HepG2 (cell line): ENCODE measurements at regions not wholly inside any gene's neighbourhood (a gene's known extent, or its start where the extent isn't known, plus 50 kb on each side); places are given as distances from the start of the nearest gene placed in this dataset.

Experiments used
- ATAC-seq: fragments of 200-7000 bp; cut with Tn5 transposase; 3 replicates; pipeline ENCODE4 v1.9.1; 2020; ENCODE audit warnings: mild to moderate bottlenecking, moderate library complexity
- BruUV-seq: library from RNA; stranded (reverse); fragments of 400-500 nt; replicated peaks from 2 replicates; lab custom pipeline; 2021; lab: Mats Ljungman, UMichigan
- CTCF ChIA-PET: fragments of 300-600 bp; formaldehyde crosslinking; extraction: SDS; loops from one replicate; lab custom pipeline; 2021; ENCODE audit warnings: low total read pairs, inconsistent platforms, low intra/inter-chr PET ratio; lab: Yijun Ruan, JAX
- POLR2A ChIA-PET: fragments of 350-600 bp; sonication (Branson Sonifier 250); formaldehyde crosslinking; loops from one replicate; lab custom pipeline; 2020; ENCODE audit warnings: antibody characterized with exemption, inconsistent platforms; lab: Yijun Ruan, JAX
- DNase-seq: peaks from one replicate; pipeline ENCODE4 v3.0.0-alpha.2; 2015; ENCODE audit warnings: low spot score
- FAIRE-seq: peaks from 3 replicates; lab custom pipeline; 2011; peaks lifted over from hg19 to GRCh38; lab: Jason Lieb, UNC
- H2AFZ ChIP-seq: one replicate; pipeline ENCODE4 v1.6.1; 2011; ENCODE audit warnings: low read length, inconsistent platforms
- H3K27ac ChIP-seq: fragments of 300-600 bp; 3 replicates; pipeline ENCODE4 v1.8.0; 2011; ENCODE audit warnings: mixed run types, mild to moderate bottlenecking, mixed read lengths, low read length, inconsistent platforms; ENCODE audit not compliant: insufficient read depth; ENCODE audit errors: extremely low read length
- H3K27me3 ChIP-seq, 2 experiments: fragments of 200-600 bp in 1 of 2; 2 replicates in 1 of 2; 3 replicates in 1 of 2; pipeline versions ENCODE4 v1.6.0 to v1.8.0; 2011; ENCODE audit warnings: low read length in 2 of 2, mild to moderate bottlenecking in 2 of 2, moderate library complexity in 2 of 2, inconsistent platforms in 1 of 2; ENCODE audit not compliant: insufficient read depth in 2 of 2, control insufficient read depth in 1 of 2
- H3K36me3 ChIP-seq, 2 experiments: fragments of 200-600 bp in 1 of 2; replicated peaks in 1 of 2; 2 replicates in 1 of 2; 3 replicates in 1 of 2; pipeline versions ENCODE4 v1.5.1 to v1.8.0; 2011; ENCODE audit warnings: low read length in 2 of 2, inconsistent platforms in 1 of 2; ENCODE audit not compliant: insufficient read depth in 2 of 2, control insufficient read depth in 1 of 2
- H3K4me1 ChIP-seq: 2 replicates; pipeline ENCODE4 v1.5.1; 2012; ENCODE audit warnings: low read length, inconsistent platforms; ENCODE audit not compliant: insufficient read depth
- H3K4me2 ChIP-seq: 2 replicates; pipeline ENCODE4 v1.6.0; 2011; ENCODE audit warnings: low read depth, low read length, inconsistent platforms
- H3K4me3 ChIP-seq, 3 experiments: fragments of 200-600 bp in 1 of 3; sonication (generic), shearing (Covaris generic) in 1 of 3; replicated peaks in 1 of 3; 2 replicates each; pipeline ENCODE4 v1.5.1; 2011 to 2016; ENCODE audit warnings: low read length in 3 of 3, inconsistent platforms in 2 of 3, low read depth in 2 of 3, mild to moderate bottlenecking in 2 of 3, control low read depth in 1 of 3, mixed read lengths in 1 of 3; ENCODE audit not compliant: insufficient read depth in 1 of 3
- H3K79me2 ChIP-seq: one replicate; pipeline ENCODE4 v1.6.1; 2011; ENCODE audit warnings: low read length, inconsistent platforms; ENCODE audit not compliant: insufficient read depth
- H3K9ac ChIP-seq: 2 replicates; pipeline ENCODE4 v1.6.0; 2011; ENCODE audit warnings: mild to moderate bottlenecking, low read depth, low read length, inconsistent platforms; ENCODE audit not compliant: insufficient read depth
- H3K9me3 ChIP-seq: 2 replicates; pipeline ENCODE4 v1.5.1; 2012; ENCODE audit warnings: mild to moderate bottlenecking, low read length
- H4K20me1 ChIP-seq: 2 replicates; pipeline ENCODE4 v1.6.0; 2011; ENCODE audit warnings: inconsistent platforms, mild to moderate bottlenecking, low read length, moderate library complexity; ENCODE audit not compliant: insufficient read depth
- ATF7 ChIP-seq, 2 experiments: fragments of 450-650 bp in 1 of 2; sonication (generic) in 1 of 2; formaldehyde crosslinking in 1 of 2; IDR thresholded peaks; 2 replicates each; pipeline versions ENCODE4 v1.4.0 to v1.6.1; 2016 to 2020; ENCODE audit warnings: antibody characterized with exemption in 1 of 2, mild to moderate bottlenecking in 1 of 2, missing genetic modification reagents in 1 of 2
- CREB1 ChIP-seq, 2 experiments: fragments of 450-650 bp in 1 of 2; IDR thresholded peaks; 2 replicates each; pipeline ENCODE4 v1.6.1; 2016 to 2017; ENCODE audit warnings: control low read depth in 1 of 2, mild to moderate bottlenecking in 1 of 2, missing compliant biosample characterization in 1 of 2, missing genetic modification characterization in 1 of 2
- ETV5 ChIP-seq: IDR thresholded peaks from 2 replicates; pipeline ENCODE4 v1.6.1; 2018; ENCODE audit warnings: missing biosample characterization, missing genetic modification reagents, inconsistent platforms, borderline replicate concordance
- ETV6 ChIP-seq: sonication (generic); formaldehyde crosslinking; conservative IDR thresholded peaks from 2 replicates; pipeline ENCODE4 v1.4.0; 2020; ENCODE audit warnings: missing genetic modification reagents
- KLF9 ChIP-seq: IDR thresholded peaks from 2 replicates; pipeline ENCODE4 v1.6.1; 2016; ENCODE audit warnings: low read depth
- TFDP1 ChIP-seq: IDR thresholded peaks from 2 replicates; pipeline ENCODE4 v1.6.1; 2016; ENCODE audit warnings: missing compliant biosample characterization, missing genetic modification reagents, borderline replicate concordance
- ZC3H13 ChIP-seq: sonication (generic); formaldehyde crosslinking; IDR thresholded peaks from 2 replicates; pipeline ENCODE4 v1.8.1; 2023; ENCODE audit warnings: mild to moderate bottlenecking, missing genetic modification reagents, moderate library complexity
- ZNF496 ChIP-seq: sonication (generic); formaldehyde crosslinking; IDR thresholded peaks from 2 replicates; pipeline ENCODE4 v1.8.1; 2023; ENCODE audit warnings: mild to moderate bottlenecking, moderate library complexity, missing genetic modification reagents; ENCODE audit not compliant: insufficient replicate concordance
- ZNF660 ChIP-seq: sonication (generic); formaldehyde crosslinking; IDR thresholded peaks from 2 replicates; pipeline ENCODE4 v1.5.1; 2020; ENCODE audit warnings: mild to moderate bottlenecking, low read depth, missing genetic modification reagents, borderline replicate concordance
- WGBS: methylation state at CpG from one replicate; pipeline ENCODE4 v1.1.6; 2017; ENCODE audit warnings: low lambda C conversion rate; 5-methylcytosine and 5-hydroxymethylcytosine counted together
- in situ Hi-C: cut with HindIII; loops from 2 replicates; pipeline ENCODE4 v1.10.0; 2017; ENCODE audit warnings: low pct_unique_long_range_greater_than_20kb; ENCODE audit not compliant: extremely low pct_ligation_motif_present
- intact Hi-C: fragments of 100-400 bp; cut with micrococcal nuclease; formaldehyde crosslinking; loops from one replicate; pipeline ENCODE4 v1.10.0; 2022; ENCODE audit not compliant: unreplicated experiment

GRCh38 chr15:98221144-98221543 lies 260.6 kb downstream of the ARRDC4 start:
- H3K4me3 ChIP-seq = no peak overlapping the region
- no peaks in the 10 kb centered on the region for H3K9me3 ChIP-seq
- H3K4me1 ChIP-seq = no peaks in the 10 kb centered on the region
- DNase-seq (no peak), ATAC-seq (no peak), FAIRE-seq (no peak)
- in situ Hi-C loops (no loop called here), intact Hi-C loops (no loop called here)
- ChIA-PET POLR2A (no interaction called here), CTCF (no interaction called here)
- no peak overlapping the region for H3K27ac ChIP-seq
- TF ChIP-seq ZNF496 (CRISPR knock-in tag) (no peak), TFDP1 (CRISPR knock-in tag) (no peak)
- no peak overlapping the region for H3K4me2 ChIP-seq
- WGBS = 18% methylated on average over 3 of the region's 3 CpGs
- H3K27me3 ChIP-seq = no peaks in the 10 kb centered on the region
- no peaks in the 10 kb centered on the region for H3K79me2 ChIP-seq
- no peak overlapping the region for H2AFZ ChIP-seq
- H4K20me1 ChIP-seq = no peaks in the 10 kb centered on the region
- no peaks in the 10 kb centered on the region for H3K36me3 ChIP-seq
- no TSS peak for BruUV-seq
- no peak overlapping the region for H3K9ac ChIP-seq

- TF ChIP-seq ZNF660 (CRISPR knock-in tag) (no peak), ETV5 (CRISPR knock-in tag) (no peak), CREB1 (IDR thresholded peaks at IDR 0.05) (peak; percentile 74), CREB1 (CRISPR knock-in tag; IDR thresholded peaks at IDR 0.05) (no peak), KLF9 (CRISPR knock-in tag) (no peak), ZC3H13 (no peak), ATF7 (IDR thresholded peaks at IDR 0.05) (peak; percentile 95), ATF7 (CRISPR knock-in tag; IDR thresholded peaks at IDR 0.05) (no peak), ETV6 (CRISPR knock-in tag) (no peak)
- Histone ChIP-seq H3K9me3 (no peaks in the 10 kb centered on the region), H4K20me1 (no peaks in the 10 kb centered on the region), H3K79me2 (no peaks in the 10 kb centered on the region), H3K36me3 (no peaks in the 10 kb centered on the region), H3K4me3 (no peak overlapping the region), H3K27ac (no peak overlapping the region), H3K4me1 (no peaks in the 10 kb centered on the region), H3K4me2 (no peak overlapping the region), H3K27me3 (no peaks in the 10 kb centered on the region), H3K9ac (no peak overlapping the region), H2AFZ (no peak overlapping the region)
- ATAC-seq (no peak), FAIRE-seq (no peak), DNase-seq (no peak)
- no TSS peak for BruUV-seq
- POLR2A ChIA-PET = no interaction called here
- intact Hi-C loops (no loop called here), in situ Hi-C loops (no loop called here)
- WGBS = 26% methylated on average over 4 of the region's 4 CpGs
- CTCF ChIA-PET = no interaction called here
Observed at GRCh38 chr15:98221577-98221976, 261.1 kb downstream of the ARRDC4 start.
